Activated CD8-positive, alpha-beta T cell treated with anti-CD3 and anti-CD28 coated beads for 36 hours (primary cell): ENCODE measurements at regions not wholly inside any gene's neighbourhood (a gene's known extent, or its start where the extent isn't known, plus 50 kb on each side); places are given as distances from the start of the nearest gene placed in this dataset.

ENCODE experiments used
- ATAC-seq: fragments of 200-7000 bp; cut with Tn5 transposase; one replicate; pipeline ENCODE4 v1.10.0; 2021; ENCODE audit warnings: mild to moderate bottlenecking, moderate library complexity
- CTCF ChIA-PET: fragments of 350-600 bp; sonication (Branson Sonifier 250); formaldehyde crosslinking; loops from one replicate; lab custom pipeline; 2021; ENCODE audit warnings: antibody characterized with exemption; lab: Charles Lee
- POLR2A ChIA-PET: fragments of 350-600 bp; sonication (Branson Sonifier 250); formaldehyde crosslinking; loops from one replicate; lab custom pipeline; 2021; ENCODE audit warnings: antibody characterized with exemption; lab: Charles Lee
- DNase-seq: peaks from one replicate; pipeline ENCODE4 v3.0.0-alpha.2; 2020
- H3K27ac Mint-ChIP-seq: one replicate; pipeline ENCODE4 v1.8.0; 2021; ENCODE audit warnings: mild to moderate bottlenecking, mixed read lengths
- H3K27me3 Mint-ChIP-seq: one replicate; pipeline ENCODE4 v1.8.0; 2021; ENCODE audit warnings: mixed read lengths
- H3K36me3 Mint-ChIP-seq: one replicate; pipeline ENCODE4 v1.8.0; 2021; ENCODE audit warnings: low read depth, mixed read lengths
- H3K4me1 Mint-ChIP-seq: one replicate; pipeline ENCODE4 v1.8.0; 2021; ENCODE audit warnings: low read depth, mixed read lengths
- H3K4me3 Mint-ChIP-seq: one replicate; pipeline ENCODE4 v1.8.0; 2021; ENCODE audit warnings: mild to moderate bottlenecking, moderate library complexity, mixed read lengths
- H3K9me3 Mint-ChIP-seq: one replicate; pipeline ENCODE4 v1.8.0; 2021; ENCODE audit warnings: mixed read lengths
- CTCF ChIP-seq: fragments of 200-600 bp; IDR thresholded peaks from one replicate; pipeline ENCODE4 v1.8.0; 2022; ENCODE audit warnings: antibody characterized with exemption, mild to moderate bottlenecking
- intact Hi-C: fragments of 100-400 bp; cut with micrococcal nuclease; formaldehyde crosslinking; loops from one replicate; pipeline ENCODE4 v1.10.0; 2022

DNA sequence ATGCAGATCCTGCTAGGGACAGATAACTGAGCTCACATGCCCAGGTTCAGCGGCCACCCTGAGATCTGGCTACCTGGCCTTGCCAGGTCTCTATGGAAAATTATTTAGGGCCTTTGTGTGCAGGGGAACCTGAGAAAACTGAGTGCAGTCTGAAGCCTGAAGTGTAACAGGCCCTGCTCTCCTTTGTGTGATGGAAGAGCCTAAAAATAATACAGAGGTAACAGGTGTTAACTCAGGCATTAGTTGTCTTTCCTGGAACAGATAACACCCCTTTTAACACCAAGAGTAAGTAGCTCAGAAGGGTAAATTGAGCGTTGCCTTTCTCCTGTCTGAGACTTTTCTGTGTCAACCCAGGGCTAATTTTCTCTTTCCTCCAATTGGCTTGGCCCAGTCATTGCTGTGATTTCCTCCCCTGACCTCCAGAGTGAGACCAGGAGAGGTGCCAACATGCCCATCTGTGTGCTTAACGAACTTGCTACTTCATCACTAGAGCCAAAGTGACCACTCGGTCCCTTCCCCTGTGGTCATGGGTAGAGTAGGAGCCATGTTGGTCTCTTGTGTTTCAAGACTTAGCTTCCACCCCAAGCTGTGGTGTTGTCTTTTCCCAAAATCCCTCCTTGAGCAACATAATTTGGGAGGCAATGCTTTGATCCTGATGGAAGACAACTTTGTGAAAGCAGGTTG, 304.4 kb upstream of the JAG1 start:
- no peaks in the 10 kb centered on the region for H3K36me3 Mint-ChIP-seq
- no peak for DNase-seq
- no peak for ATAC-seq
- intact Hi-C loops: no loop called here
- no peak for TF ChIP-seq CTCF
- peaks cover 1% of the 10 kb centered on the region for H3K27me3 Mint-ChIP-seq
- ChIA-PET CTCF (no interaction called here), POLR2A (no interaction called here)
- no peaks in the 10 kb centered on the region for H3K9me3 Mint-ChIP-seq
- no peaks in the 10 kb centered on the region for H3K4me1 Mint-ChIP-seq
- H3K27ac Mint-ChIP-seq: no peak overlapping the region
- H3K4me3 Mint-ChIP-seq: no peak overlapping the region

GRCh38 chr20:10978713-10979112, 304.9 kb upstream of the JAG1 start:
- CTCF ChIA-PET: no interaction called here
- H3K4me1 Mint-ChIP-seq: no peaks in the 10 kb centered on the region
- POLR2A ChIA-PET: no interaction called here
- peaks cover 1% of the 10 kb centered on the region for H3K27me3 Mint-ChIP-seq
- ATAC-seq (no peak), DNase-seq (no peak)
- no peak overlapping the region for H3K27ac Mint-ChIP-seq
- no peak overlapping the region for H3K4me3 Mint-ChIP-seq
- TF ChIP-seq CTCF: no peak
- no peaks in the 10 kb centered on the region for H3K9me3 Mint-ChIP-seq
- intact Hi-C loops: no loop called here
- H3K36me3 Mint-ChIP-seq: no peaks in the 10 kb centered on the region

- no peaks in the 10 kb centered on the region for H3K27me3 Mint-ChIP-seq
- H3K36me3 Mint-ChIP-seq: no peaks in the 10 kb centered on the region
- H3K27ac Mint-ChIP-seq: no peak overlapping the region
- H3K4me1 Mint-ChIP-seq: no peaks in the 10 kb centered on the region
- no peaks in the 10 kb centered on the region for H3K9me3 Mint-ChIP-seq
- ATAC-seq (no peak), DNase-seq (no peak)
- ChIA-PET CTCF (no interaction called here), POLR2A (no interaction called here)
- no peak overlapping the region for H3K4me3 Mint-ChIP-seq
- no peak for TF ChIP-seq CTCF
- intact Hi-C loops: no loop called here
These were observed 308.9 kb upstream of the JAG1 start for GRCh38 chr20:10982692-10983091.

DNA sequence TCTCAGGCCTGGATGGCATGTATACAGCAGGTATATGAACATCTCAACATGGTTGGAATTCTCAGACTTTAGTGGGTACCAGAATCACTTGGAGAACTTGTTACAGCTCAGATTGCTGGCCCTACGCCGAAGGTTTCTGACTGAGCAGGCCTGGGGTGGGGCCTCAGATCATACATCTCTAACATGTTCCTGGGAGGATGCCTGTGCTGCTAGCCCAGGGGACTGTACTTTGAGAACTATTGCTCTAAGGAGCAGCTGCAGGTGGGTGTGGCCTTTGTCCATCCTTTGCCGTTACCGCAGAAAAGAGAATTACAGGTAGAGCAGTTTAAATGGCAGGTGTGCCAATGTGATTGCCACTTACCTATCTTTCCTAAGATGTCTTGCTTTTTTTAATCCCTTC, 310.5 kb upstream of the JAG1 start:
- Mint-ChIP-seq H3K9me3 (no peaks in the 10 kb centered on the region), H3K4me1 (no peaks in the 10 kb centered on the region), H3K36me3 (no peaks in the 10 kb centered on the region), H3K27me3 (no peaks in the 10 kb centered on the region), H3K27ac (no peak overlapping the region), H3K4me3 (no peak overlapping the region)
- intact Hi-C loops: no loop called here
- CTCF ChIA-PET: no interaction called here
- no peak for DNase-seq
- no peak for ATAC-seq
- POLR2A ChIA-PET: no interaction called here
- TF ChIP-seq CTCF: no peak

DNA sequence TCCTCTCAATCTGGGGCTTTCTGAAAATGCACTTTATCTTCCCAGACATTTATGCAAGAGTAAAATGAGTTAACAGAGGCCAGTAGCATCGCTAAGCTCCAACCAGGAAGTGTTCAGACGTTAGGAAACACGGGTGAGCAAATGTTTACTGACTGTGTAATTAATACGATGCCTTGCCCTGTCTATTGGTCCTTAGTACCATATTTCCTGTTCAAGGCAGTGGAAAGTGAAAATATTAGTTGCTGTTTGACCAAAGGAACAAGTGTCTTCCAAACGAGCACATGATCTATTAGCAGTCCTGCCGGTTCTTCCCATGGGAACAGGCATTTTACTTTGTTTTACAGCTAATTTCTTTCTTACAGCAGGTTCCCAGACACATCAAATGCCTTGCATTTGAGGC, 311.1 kb upstream of the JAG1 start:
- TF ChIP-seq CTCF: no peak
- no peak overlapping the region for H3K27ac Mint-ChIP-seq
- no peaks in the 10 kb centered on the region for H3K9me3 Mint-ChIP-seq
- H3K4me3 Mint-ChIP-seq: no peak overlapping the region
- H3K4me1 Mint-ChIP-seq: no peaks in the 10 kb centered on the region
- CTCF ChIA-PET: no interaction called here
- intact Hi-C loops: no loop called here
- DNase-seq (no peak), ATAC-seq (no peak)
- POLR2A ChIA-PET: no interaction called here
- H3K27me3 Mint-ChIP-seq: peaks cover 2% of the 10 kb centered on the region
- H3K36me3 Mint-ChIP-seq: no peaks in the 10 kb centered on the region
